Heart right ventricle (tissue), 16 donors: ENCODE measurements at regions not wholly inside any gene's neighbourhood (a gene's known extent, or its start where the extent isn't known, plus 50 kb on each side); places are given as distances from the start of the nearest gene placed in this dataset.
A peak's percentile ranks its signal among the peaks of the same experiment; 100 is the strongest.

Source experiments
- ATAC-seq, 8 donors: fragments of 200-7000 bp; cut with Tn5 transposase; one replicate each; pipeline ENCODE4 v1.9.1; 2020; ENCODE audit warnings: mild to moderate bottlenecking in 8 of 8, moderate library complexity in 8 of 8, moderate number of reproducible peaks in 1 of 8
- DNase-seq, 2 donors: peaks; one replicate each; pipeline ENCODE4 v3.0.0-alpha.2; 2020
- H3K27ac ChIP-seq, 10 donors: fragments of 200-600 bp; sonication (generic) in 2 of 10; one replicate each; pipeline versions ENCODE4 v1.5.0 to v1.8.0; 2020 to 2022; ENCODE audit warnings: mild to moderate bottlenecking in 3 of 10
- H3K27me3 ChIP-seq, 7 donors: fragments of 200-600 bp; one replicate each; pipeline ENCODE4 v1.8.0; 2021 to 2022; ENCODE audit warnings: mild to moderate bottlenecking in 2 of 7
- H3K36me3 ChIP-seq, 9 donors: fragments of 200-600 bp; sonication (generic) in 1 of 9; one replicate each; pipeline versions ENCODE4 v1.5.0 to v1.8.0; 2020 to 2022; ENCODE audit warnings: mild to moderate bottlenecking in 2 of 9
- H3K4me1 ChIP-seq, 9 donors: fragments of 200-600 bp; sonication (generic) in 1 of 9; one replicate each; pipeline versions ENCODE4 v1.5.0 to v1.8.0; 2020 to 2022; ENCODE audit warnings: mild to moderate bottlenecking in 4 of 9
- H3K4me3 ChIP-seq, 10 donors: fragments of 200-600 bp; sonication (generic) in 2 of 10; one replicate each; pipeline versions ENCODE4 v1.5.0 to v1.8.0; 2020 to 2022; ENCODE audit warnings: mild to moderate bottlenecking in 7 of 10, moderate library complexity in 2 of 10
- H3K9me3 ChIP-seq, 11 donors: fragments of 200-600 bp in 10 of 11; sonication (generic) in 2 of 11; one replicate each; pipeline versions ENCODE4 v1.5.0 to v1.8.0; 2013 to 2022; ENCODE audit warnings: mild to moderate bottlenecking in 2 of 11, control low read depth in 1 of 11, moderate library complexity in 1 of 11
- WGBS, 2 donors: extraction: QIAGEN DNeasy Blood & Tissue Kit; methylation state at CpG; one replicate each; pipeline ENCODE4 v1.1.7; 2013; ENCODE audit warnings: inconsistent platforms in 1 of 2; 5-methylcytosine and 5-hydroxymethylcytosine counted together
- intact Hi-C, 10 donors: fragments of 100-400 bp; cut with DNase I; formaldehyde crosslinking; loops; one replicate each; pipeline versions ENCODE4 v1.11.1 to v1.14.2; 2022
- TF ChIP-seq, protein P1 (sequence below), 9 donors: fragments of 200-600 bp; sonication (generic) in 2 of 9; IDR thresholded peaks; one replicate each; pipeline versions ENCODE4 v1.5.0 to v1.8.0; 2021 to 2022; ENCODE audit warnings: antibody characterized with exemption in 9 of 9, mild to moderate bottlenecking in 5 of 9, moderate library complexity in 1 of 9
- donor health status: Arrhythmogenic right ventricular cardiomyopathy.
- donor health status: ischemic (EF 13 %, LVEDD 7.1; RV severe dilation, severe dysfunction).
- donor health status: healthy with polysubstance abuse.
- donor health status: DM: no; HTN: yes; CAD: no.
- donor health status: DM: no; HTN: no; CAD: no.
- donor health status: ischemic (EF 25% LVEDD 6.9; RV normal size, moderate dysfunction).
- donor health status: ischemic (EF 25% LVEDD 5.7; RV mildly dilated, moderate dysfunction).
- donor health status: healthy.
- donor health status: DM: yes; HTN: yes; CAD: no.
- donor health status: Ischemic cardiomyopathy.
- donor health status: ischemic (EF 35%, LVEDD 5.7; RV mildly dilated, moderate dysfunction).
- donor health status: nonischemic (EF 11% LVEDD 7.7; RV severe dilation, severe dysfunction).
- donor health status: DM: yes; HTN: yes; CAD: no.
- donor health status: PGD.
- donor health status: ischemic (EF 29% LVEDD 5.4; RV normal size, mild dysfunction).
- donor health status: nonischemic (EF 23%, LVEDD 6.1; RV moderate dilation, normal function).

DNA sequence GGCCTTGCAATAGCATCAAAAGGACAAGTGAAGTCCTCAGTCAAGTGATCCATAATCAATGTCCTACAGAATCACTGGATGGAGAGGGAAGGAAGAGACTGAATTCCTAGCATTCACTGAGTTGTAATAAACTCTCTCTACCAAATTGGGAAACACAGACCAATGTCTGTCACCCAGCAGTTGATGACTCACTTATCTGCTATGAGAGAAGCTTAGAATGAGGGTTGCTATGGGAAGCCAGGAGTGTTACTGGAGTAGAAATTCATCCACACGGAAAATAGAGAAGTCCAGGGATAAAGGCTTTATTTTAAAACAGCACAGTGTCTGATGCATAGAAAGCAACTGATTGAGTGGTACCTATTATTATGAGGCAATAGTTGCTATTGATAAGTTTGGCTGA, 407.4 kb downstream of the BRINP1 start:
- Histone ChIP-seq H3K4me3 (no peak overlapping the region), H3K9me3 (no peaks in the 10 kb centered on the region), H3K36me3 (no peaks in the 10 kb centered on the region), H3K27me3 (no peaks in the 10 kb centered on the region), H3K4me1 (peaks cover 0 to 11% (median 0%) of the 10 kb centered on the region in 9 donors), H3K27ac (peak overlapping the region in 4 of 10 donors; percentile 34 to 62 (median 48))
- TF ChIP-seq, protein P1, sequence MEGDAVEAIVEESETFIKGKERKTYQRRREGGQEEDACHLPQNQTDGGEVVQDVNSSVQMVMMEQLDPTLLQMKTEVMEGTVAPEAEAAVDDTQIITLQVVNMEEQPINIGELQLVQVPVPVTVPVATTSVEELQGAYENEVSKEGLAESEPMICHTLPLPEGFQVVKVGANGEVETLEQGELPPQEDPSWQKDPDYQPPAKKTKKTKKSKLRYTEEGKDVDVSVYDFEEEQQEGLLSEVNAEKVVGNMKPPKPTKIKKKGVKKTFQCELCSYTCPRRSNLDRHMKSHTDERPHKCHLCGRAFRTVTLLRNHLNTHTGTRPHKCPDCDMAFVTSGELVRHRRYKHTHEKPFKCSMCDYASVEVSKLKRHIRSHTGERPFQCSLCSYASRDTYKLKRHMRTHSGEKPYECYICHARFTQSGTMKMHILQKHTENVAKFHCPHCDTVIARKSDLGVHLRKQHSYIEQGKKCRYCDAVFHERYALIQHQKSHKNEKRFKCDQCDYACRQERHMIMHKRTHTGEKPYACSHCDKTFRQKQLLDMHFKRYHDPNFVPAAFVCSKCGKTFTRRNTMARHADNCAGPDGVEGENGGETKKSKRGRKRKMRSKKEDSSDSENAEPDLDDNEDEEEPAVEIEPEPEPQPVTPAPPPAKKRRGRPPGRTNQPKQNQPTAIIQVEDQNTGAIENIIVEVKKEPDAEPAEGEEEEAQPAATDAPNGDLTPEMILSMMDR (IDR thresholded peaks at IDR 0.05), result no peak
- WGBS, 2 donors, result 3 to 14% methylated on average over 1 of the region's 1 CpG
- DNase-seq (no peak), ATAC-seq (peak in 6 of 8 donors; percentile 63 to 95 (median 76))
- intact Hi-C loops, result loop anchor here in 2 of 10 donors (10.0 kb wide), 1 partner anchor 57 kb away; no protein-coding TSS in a partner anchor

DNA sequence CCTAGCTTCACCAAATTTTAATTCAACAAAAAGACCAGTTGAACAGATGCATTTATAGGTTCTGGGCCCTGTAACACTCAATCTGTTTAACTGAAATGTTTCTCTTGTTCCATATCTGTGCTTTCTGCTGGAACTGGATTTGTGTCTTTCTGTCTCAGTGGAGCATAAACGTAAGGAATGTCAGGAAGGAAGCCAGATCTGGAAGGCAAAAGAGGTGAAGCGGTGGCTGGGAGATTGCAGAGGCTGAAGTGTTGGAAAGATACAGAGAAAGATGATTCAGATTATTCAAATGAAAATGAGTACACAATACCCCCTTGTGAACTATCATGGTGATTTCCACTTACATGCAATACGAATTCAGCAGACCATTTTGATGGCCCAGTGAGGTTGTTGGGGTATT, 406.8 kb downstream of the BRINP1 start:
- peaks cover 0 to 11% (median 0%) of the 10 kb centered on the region in 9 donors for H3K4me1 ChIP-seq
- ATAC-seq (peak in 1 of 8 donors; percentile 51), DNase-seq (no peak)
- WGBS, 2 donors, result 26 to 33% methylated on average over 3 of the region's 3 CpGs
- no peaks in the 10 kb centered on the region for H3K36me3 ChIP-seq
- H3K9me3 ChIP-seq, result no peaks in the 10 kb centered on the region
- no peaks in the 10 kb centered on the region for H3K27me3 ChIP-seq
- intact Hi-C loops, result loop anchor here in 2 of 10 donors (10.0 kb wide), 1 partner anchor 58 kb away; no protein-coding TSS in a partner anchor
- H3K4me3 ChIP-seq, result no peak overlapping the region
- TF ChIP-seq, protein P1 (IDR thresholded peaks at IDR 0.05), result no peak
- peak overlapping the region in 3 of 10 donors; percentile 46 to 62 (median 49) for H3K27ac ChIP-seq

DNA sequence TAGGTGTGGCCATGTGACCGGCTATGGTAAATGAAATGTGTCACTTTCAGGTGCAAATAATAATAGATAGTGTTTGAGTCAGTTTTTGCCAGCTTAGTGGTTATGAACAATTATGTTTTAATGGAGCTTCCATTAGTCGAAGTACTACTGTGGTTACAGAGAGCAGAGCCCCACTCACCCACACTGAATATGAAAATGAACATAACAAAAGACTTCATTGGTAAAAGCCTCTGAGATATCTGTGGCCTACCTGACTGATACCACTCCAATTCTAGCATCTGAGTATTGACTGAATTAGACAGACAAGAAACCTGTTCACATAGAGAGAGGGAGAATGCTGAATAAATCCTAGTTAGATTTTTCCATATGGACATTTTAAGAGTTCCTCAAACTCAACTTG, 405.6 kb downstream of the BRINP1 start:
- Histone ChIP-seq H3K4me3 (no peak overlapping the region), H3K9me3 (no peaks in the 10 kb centered on the region), H3K27me3 (no peaks in the 10 kb centered on the region), H3K36me3 (no peaks in the 10 kb centered on the region), H3K4me1 (peaks cover 0 to 11% (median 0%) of the 10 kb centered on the region in 9 donors), H3K27ac (no peak overlapping the region)
- intact Hi-C loops, result loop anchor here in 2 of 10 donors (10.0 kb wide), 1 partner anchor 59 kb away; no protein-coding TSS in a partner anchor
- ATAC-seq (no peak), DNase-seq (no peak)
- TF ChIP-seq, protein P1 (IDR thresholded peaks at IDR 0.05), result no peak
- 90 to 94% methylated on average over 2 of the region's 2 CpGs for WGBS, 2 donors

DNA sequence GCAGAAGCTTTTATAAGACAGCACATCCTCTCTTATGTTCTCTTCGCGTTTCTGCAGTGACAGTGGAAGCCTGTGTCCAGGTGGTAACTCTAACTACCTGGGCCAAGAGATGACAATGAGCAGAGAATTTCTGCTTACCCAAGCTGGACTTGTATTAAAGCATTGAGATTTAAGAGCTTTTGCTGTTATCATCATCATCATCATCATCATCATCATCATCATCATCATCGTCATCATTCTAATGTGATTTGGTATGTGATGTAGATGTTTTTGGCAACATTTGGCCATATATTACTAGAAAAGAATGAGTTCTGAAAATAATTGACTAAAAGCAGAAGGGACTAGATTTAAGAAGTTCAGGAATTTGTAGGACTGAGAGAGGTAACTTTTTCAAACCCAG, 401.3 kb downstream of the BRINP1 start:
- no peak overlapping the region for H3K27ac ChIP-seq
- no peak overlapping the region for H3K4me3 ChIP-seq
- 93 to 94% methylated on average over 3 of the region's 3 CpGs for WGBS, 2 donors
- TF ChIP-seq, protein P1 (IDR thresholded peaks at IDR 0.05), result no peak
- ATAC-seq, result no peak
- H3K36me3 ChIP-seq, result no peaks in the 10 kb centered on the region
- intact Hi-C loops, result loop anchor here in 2 of 10 donors (10.0 kb wide), 1 partner anchor 63 kb away; no protein-coding TSS in a partner anchor
- no peaks in the 10 kb centered on the region for H3K4me1 ChIP-seq
- no peaks in the 10 kb centered on the region for H3K27me3 ChIP-seq
- no peak for DNase-seq
- no peaks in the 10 kb centered on the region for H3K9me3 ChIP-seq
